Left ventricle myocardium superior (tissue), 1 donor: ENCODE measurements at regions not wholly inside any gene's neighbourhood (a gene's known extent, or its start where the extent isn't known, plus 50 kb on each side); places are given as distances from the start of the nearest gene placed in this dataset.

Experiments
- ATAC-seq: fragments of 200-7000 bp; cut with Tn5 transposase; one replicate; pipeline ENCODE4 v1.9.1; 2020; ENCODE audit warnings: mild to moderate bottlenecking, moderate library complexity
- DNase-seq: peaks from one replicate; pipeline ENCODE4 v3.0.0-alpha.2; 2020
- intact Hi-C: fragments of 100-400 bp; cut with micrococcal nuclease; formaldehyde crosslinking; loops from one replicate; pipeline ENCODE4 v1.11.0; 2022
- donor health status: DM: no; HTN: yes; CAD: no; lungs with severe emphysema.

DNA sequence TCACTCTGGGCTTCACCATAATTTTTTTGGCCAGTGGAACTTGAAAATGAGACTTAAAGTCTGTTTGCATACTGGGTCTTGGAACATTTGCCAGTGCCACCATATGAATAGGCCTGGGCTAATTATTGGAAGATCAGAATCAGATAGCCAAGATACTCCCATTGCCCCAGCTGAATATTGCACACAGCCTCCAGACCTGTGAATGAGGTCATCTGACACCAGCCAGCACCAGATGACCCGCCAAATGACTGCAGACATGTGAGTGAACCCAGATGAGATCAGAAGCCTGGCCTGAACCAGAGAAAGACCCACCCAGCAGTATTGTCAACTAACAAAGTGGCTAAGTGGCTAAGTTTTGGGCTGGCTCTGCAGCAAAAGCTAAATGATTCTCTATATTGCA lies 220.5 kb upstream of the MPDZ start:
- DNase-seq: peak; percentile 27
- intact Hi-C loops: no loop called here
- ATAC-seq: peak; percentile 78

DNA sequence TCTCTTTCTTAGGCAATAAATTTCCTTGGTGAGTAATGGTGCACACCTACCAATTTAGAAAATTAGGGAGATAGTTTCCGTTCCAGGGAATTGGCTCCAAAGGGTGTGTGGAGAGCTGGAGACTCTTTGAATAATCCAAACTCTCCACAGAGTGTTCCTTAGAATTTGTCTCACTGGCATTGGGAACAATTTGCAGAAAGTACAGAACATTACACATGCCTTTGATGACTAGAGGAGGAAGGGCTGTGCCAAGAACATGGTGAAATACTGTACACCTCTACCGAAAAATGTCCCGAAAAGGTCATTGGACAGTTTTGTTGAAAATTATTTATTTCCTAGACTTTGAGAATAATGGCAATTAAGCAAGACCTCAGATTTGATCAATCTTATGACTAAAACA lies 214.2 kb upstream of the MPDZ start:
- intact Hi-C loops: no loop called here
- no peak for ATAC-seq

DNA sequence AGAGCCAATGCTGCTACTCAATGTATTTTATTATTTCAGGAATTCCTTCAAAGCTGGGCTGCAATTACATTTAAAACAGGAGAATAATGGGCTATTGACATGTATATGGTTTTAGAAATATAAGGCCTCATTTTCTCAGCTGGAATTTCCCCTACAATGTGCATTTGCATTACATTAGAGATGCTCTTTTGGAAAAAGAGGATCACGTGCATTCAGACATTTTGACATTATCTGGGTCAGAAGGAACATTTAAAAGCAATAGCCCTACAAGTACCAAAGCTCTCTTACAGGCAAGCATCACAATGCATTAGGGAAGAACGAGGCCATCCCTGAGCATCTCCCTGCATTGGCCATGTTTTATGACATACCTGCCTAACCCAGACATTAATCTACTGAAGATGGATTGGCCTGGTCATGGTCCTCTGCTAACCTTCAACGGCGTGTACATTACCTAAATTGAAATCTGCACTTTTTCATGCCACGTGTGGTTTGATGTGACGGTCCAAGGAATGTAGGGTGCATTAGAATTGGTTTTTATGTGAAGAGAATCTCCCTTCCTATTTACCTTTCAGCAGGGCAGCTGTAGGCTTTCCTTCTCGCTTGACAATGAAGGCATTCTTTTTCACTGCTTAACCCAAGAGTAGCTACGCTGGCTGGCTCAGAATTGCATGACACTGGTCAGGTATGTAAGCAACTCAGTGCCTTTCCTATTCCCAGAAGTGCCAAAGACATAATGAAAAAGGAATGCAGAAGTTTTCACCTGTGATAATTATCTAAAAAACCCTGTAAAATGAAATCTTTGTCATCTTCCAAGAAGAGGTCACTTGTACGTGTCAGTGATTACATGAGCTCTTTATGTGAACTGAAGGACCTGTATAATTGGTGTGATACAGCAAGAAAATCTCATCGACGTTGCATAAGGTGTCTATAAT lies 212.3 kb upstream of the MPDZ start:
- no peak for DNase-seq
- intact Hi-C loops: no loop called here
- ATAC-seq: no peak

More for the DNA sequence above, 214.2 kb upstream of the MPDZ start:
- no peak for DNase-seq

DNA sequence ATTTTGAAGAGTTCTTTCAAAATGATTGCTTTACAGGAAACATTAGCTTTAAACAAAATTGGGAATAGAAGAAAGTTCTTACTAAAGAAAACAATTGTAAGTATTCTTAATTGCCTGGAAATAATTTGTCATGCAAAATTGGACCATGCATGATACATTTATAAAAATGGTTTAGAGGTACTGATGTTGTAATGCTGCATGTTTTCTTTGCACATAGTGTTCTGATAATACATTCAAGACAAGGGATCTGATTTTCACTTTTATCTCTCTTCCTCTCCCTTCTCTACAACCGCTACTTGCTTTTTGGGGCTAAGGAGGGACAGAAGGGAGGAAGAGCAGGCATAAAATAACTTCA lies 211.6 kb upstream of the MPDZ start:
- DNase-seq (no peak), ATAC-seq (peak; percentile 65)
- intact Hi-C loops: no loop called here

DNA sequence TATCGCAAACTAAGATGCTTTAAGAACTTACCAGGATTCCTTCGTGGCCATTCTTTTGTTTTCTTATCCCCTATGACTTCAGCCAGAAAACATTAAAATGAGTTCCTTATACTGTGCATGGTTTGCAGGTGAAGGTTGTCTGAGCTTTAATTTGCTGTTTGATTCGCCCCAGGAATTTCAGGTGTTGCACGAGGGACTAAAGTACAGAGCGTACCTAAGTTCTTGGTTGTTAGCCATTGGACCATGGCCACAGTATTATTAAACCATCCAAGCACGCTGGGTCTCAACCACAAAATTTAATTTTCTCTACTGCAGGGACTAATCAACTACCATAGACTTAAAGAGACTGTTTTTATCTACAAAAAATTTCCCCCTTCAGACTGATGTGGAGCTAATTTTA lies 208.4 kb upstream of the MPDZ start:
- intact Hi-C loops: no loop called here
- ATAC-seq (no peak), DNase-seq (no peak)

DNA sequence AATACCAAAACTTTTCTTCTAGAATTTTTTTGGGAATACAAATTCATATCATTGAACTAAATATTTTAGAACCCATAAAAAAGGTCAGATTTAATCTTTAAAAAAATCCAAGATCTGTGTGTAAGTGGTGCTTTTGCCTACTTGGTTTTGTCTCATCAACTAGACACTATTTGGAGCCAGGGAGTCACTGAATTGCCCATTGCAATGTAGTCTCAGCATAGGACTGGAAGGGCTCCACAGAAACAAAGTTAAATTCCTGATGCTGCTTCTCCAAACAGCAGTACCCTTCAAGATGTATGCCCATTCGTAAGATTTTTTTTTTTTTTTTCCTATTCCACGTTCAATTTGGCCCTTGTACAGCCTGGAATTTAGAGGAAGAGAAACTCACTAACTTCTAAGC lies 208.0 kb upstream of the MPDZ start:
- ATAC-seq: no peak
- intact Hi-C loops: no loop called here
- DNase-seq: no peak

DNA sequence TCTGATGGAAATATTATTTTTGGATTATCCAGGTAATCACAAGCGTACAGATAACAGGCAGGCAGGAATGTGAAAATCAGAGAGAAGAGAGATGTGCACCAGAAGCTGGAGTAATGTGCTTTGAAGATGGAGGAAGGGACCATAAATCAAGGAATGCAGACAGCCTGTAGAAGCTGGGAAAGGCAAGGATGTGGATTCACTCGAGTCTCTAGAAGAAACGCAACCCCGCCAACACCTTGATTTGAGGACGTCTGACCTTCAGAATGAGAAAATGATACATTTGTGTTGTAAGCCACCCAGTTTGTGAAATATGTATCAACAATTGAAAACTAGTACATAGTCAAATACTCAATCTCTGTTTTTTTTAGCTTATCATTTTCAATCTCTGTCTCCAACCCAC lies 207.6 kb upstream of the MPDZ start:
- ATAC-seq: no peak
- intact Hi-C loops: no loop called here

DNA sequence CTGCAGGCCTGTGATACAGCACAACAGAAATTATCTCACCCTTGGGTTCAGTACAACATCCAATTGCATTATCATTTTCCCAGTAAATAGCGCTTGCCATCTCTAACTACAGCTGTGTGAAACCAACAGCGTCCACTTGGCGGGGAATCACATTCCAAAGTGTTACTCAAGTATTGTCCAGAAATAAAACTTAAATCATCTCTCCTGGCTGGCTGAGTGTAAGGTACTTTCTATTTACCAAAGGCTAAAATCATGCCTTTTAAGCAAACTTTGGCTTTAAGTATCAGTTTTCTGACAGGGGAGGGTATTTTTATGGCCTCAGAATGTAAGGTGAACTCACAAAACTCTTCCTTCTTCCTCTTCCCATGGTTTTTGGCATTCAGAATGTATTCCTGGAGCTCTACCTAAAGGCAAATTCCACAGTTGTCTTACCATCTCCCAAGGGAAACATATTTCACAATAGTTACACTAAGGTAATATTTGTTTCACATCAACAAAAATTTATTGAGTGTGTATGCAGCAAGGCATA lies 205.6 kb upstream of the MPDZ start:
- DNase-seq: peak; percentile 62
- peak; percentile 98 for ATAC-seq
- intact Hi-C loops: no loop called here

More for the DNA sequence above, 207.6 kb upstream of the MPDZ start:
- DNase-seq: no peak

DNA sequence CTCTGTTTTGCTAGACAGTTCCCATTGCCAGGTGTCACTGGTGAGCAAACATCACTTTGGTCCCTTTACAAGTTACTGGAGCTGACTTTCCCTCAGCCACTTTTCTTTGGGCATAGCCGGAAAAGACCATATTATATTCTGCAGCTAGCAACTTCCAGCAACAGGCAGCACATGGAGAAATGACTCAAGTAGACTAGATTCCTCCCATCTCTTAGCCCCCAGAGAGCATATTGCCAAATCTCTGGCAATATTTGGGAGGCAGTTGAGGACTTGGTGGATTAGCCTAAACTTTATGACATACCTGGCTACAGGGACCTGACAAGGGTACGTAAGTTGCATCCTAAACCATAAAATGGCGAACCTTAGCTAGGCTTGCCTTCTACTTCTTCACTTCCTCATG lies 204.7 kb upstream of the MPDZ start:
- DNase-seq (no peak), ATAC-seq (peak; percentile 51)
- intact Hi-C loops: no loop called here

DNA sequence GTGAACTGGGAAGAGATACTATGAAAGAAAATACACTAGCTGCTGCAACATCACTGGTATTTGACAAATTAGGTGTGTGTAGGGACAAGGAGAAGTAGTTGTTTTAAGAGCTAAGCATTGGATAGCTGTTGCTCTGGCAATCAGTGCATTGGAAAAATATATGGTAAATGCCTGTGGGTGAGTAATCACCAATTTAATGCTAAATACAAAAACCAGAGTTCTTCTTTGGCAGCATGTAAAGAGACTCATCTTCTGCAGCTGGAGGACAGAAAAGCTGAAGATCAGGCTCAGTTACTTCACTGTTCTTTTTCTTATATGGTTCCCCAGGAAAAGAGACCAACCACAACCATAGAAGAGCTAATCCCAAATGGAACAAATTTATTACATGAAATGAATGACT lies 201.8 kb upstream of the MPDZ start:
- DNase-seq (no peak), ATAC-seq (no peak)
- intact Hi-C loops: no loop called here

DNA sequence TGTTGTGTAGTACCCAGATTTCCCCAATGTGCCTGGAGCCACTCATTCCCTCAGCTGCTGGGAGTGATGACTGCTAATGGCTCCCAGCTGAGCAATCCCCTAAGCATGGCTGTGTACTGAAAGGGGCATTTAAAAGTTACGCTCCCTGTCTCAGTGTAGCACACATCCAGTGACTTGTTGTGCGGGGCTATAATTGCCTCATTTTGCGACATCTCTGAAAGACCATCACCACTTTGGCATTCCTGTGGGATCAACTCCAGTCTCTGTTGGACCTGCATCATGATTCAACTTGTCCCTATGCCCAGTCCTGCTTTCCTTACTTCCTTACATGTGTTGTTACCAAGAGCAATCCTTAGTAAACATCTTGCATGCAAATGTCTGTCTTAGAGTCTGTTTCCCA lies 201.2 kb upstream of the MPDZ start:
- DNase-seq (no peak), ATAC-seq (no peak)
- intact Hi-C loops: no loop called here

DNA sequence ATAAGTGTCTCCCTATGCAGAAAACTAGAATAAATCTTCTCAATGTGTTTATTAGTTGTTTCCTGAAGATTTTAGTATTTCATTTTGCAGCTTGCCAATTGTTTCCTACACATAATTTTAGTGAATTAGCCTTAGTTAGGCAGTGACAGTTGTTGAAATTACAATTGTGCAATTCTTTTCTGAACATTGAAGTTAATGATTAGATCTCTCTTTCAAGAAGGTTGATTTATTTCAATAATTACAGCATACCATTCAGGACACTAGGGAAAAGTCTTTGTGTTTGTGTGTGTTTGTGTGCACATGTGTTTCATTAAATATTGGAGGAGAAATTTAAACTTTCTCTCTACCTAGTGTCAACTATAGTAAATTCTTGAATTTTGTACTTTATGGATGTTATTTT lies 199.6 kb upstream of the MPDZ start:
- no peak for DNase-seq
- ATAC-seq: no peak
- intact Hi-C loops: no loop called here

DNA sequence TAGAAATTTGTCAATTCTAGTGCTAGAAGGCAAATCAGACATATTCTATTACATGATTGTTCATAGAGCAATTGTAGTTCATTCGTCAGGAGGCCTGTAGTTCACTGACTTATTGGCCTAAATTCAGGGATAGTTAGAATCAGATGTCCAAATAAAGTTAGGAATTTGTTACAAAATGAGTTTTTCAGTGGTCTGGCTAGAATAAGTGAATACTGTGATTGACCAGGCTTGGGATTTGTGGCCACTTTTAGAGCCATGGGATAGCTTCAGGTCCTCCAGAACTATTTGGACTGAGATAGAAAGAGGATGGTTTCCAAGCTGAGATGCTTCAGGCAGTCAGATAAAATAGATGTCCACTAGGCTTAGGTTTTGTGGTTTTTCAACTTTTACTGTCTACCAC lies 199.1 kb upstream of the MPDZ start:
- intact Hi-C loops: no loop called here
- ATAC-seq (no peak), DNase-seq (no peak)

DNA sequence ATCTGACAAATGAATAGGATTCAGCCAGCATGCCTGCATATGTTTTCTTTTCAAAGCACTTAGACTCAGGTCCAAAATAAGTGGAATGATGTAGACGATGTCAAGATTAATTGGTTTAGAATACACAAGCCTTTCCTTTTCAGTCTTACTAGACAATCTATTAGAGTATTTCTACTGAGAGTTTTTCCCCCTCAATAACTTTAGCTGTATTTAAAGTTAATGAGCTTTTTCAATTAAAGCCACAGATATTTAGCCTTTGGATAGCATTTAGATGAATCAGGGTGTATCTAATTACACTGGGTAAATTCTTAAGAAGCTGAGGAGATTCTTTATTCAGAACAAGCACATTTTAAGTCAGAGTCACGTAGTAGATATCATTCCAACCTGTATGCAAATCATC lies 198.7 kb upstream of the MPDZ start:
- ATAC-seq (no peak), DNase-seq (no peak)
- intact Hi-C loops: no loop called here

DNA sequence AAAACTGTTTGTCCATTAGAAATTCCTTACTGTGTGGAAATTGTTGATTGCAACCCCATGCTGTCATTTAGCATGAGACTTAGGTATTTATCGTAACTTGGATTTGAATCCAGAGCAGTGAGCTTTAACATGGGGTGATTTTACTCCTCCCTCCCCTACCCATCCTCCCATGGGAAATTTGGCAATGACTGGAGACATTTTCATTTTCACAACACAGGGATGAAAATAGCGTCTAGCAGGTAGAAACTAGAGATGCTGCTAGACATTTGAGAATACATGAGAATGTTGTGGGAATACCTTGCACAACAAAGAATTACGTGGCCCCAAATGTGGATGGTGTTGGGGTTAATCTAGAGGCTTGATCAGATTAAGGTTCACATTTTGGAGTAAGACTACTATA lies 191.3 kb upstream of the MPDZ start:
- intact Hi-C loops: no loop called here
- ATAC-seq (no peak), DNase-seq (no peak)

DNA sequence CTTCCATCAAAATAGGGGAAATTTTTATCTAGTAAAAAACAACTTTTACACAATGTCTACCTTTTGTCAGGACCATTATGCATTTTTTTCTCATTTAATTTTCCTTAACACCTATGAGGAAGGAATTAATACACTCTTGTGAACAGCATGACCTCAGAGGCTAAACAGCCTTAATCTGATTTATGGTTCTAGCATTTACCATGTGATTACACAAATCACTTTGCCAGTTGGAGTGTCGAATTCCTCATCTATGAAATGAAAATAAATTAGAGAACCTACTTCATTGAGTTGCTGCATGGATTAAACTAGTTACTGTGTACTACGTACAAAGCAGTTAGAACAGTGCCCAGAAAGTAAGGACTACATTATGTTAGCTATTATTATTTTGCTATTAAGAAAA lies 187.7 kb upstream of the MPDZ start:
- no peak for DNase-seq
- no peak for ATAC-seq
- intact Hi-C loops: no loop called here

DNA sequence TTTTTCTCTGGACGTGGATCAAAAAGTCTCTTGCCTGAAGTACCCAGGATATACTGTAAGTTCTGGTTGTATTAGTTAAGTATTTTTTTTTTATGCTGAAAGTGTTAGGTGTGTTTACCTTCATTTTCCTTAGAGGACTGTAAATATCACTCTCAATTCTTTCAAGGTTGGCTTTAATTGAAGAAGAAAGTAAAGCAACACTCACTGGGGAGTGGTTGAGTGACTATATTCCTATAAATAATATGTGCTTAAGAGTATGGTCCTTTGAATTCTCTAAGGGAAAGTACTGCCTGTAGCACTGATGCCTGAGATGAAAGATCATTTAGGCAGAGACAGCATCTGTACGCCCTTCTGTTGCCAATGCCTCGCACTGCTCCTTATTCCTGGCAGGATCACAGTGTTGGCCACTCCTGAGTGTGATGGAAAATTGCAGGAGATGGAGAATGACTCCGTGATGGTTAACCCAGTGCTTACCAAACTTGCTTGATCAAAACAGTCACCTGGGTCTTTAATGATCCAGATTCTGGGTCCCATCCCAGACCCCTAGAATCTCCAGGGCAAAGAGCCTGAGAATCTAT lies 182.0 kb upstream of the MPDZ start:
- intact Hi-C loops: no loop called here
- ATAC-seq: peak; percentile 57
- no peak for DNase-seq

DNA sequence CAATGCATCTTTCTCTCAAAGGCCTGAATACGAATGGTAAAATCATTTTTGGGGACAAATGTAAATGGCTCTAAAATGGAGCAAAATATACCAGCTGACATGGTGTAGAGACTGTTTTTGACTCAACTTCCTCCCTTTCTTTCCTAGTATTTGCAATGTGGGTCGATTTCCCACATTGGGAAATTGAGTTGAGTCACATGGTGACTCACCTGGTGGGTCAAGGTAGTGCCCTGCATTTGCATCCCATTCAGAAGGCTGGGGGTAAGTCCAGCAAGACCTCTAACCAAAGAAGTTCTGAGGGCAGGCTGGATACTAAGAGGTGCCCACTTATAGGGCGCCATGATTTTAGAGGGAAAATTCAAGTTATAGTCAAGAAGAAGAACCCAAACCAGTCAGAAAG lies 179.6 kb upstream of the MPDZ start:
- ATAC-seq (no peak), DNase-seq (no peak)
- intact Hi-C loops: no loop called here

DNA sequence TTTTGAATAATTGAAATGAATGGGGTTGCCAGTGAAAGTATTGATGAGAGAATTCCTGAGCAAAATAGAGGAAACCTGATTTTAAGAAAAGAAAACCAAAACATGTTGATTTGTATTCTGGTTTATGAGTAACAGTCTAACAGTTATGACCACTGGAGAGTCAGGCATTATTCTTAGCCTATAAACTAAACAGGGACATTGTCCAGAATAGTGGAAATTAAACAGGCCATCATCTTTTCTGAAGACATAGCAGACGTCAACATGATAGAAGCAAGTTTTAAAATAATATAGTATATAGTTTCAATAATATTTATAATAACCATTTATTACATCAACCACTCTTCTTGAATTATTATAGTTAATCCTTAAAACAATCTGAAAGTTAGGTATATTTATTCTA lies 178.3 kb upstream of the MPDZ start:
- DNase-seq: no peak
- intact Hi-C loops: no loop called here
- ATAC-seq: no peak

DNA sequence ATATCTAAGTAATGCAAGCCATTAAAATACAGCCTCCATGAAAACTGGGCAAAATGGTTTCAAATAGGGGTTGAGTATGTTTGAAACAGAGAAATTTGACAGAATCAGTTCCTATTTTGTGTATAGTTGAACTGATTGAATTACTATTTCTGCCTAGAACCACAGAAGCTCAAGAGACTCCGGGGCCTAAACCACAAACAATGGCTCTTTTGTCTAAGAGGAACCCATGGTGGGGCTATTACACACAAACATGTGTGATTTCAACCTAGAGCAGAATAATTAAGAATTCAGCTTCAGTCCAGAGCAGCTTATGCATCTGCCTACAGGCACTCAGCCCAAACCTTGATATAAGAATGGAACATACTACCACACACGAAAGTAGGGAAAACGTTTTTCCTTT lies 171.2 kb upstream of the MPDZ start:
- ATAC-seq: peak; percentile 29
- intact Hi-C loops: no loop called here
- DNase-seq: no peak

DNA sequence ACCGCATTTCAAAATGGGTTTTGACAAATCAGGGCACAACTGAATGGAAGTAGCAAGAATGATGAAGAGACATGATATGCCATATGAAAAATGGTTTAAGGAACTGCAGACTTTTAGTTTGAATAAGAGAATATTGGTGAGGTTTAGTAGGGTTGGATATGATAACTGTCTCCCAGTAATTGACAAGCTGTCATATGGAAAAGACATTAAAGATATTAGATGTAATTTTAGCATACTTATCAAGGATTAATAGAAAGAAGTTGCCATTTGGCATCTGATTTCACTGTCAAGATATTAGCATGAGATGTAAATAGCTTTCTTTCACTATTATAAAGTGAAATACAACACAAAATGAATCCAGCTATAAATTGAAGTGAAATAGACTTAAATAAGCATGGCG lies 169.0 kb upstream of the MPDZ start:
- intact Hi-C loops: loop anchor here (10.0 kb wide), 1 partner anchor 236 kb away; no protein-coding TSS in a partner anchor
- no peak for ATAC-seq
- DNase-seq: no peak
